Keratinocyte (primary cell): ENCODE measurements at regions not wholly inside any gene's neighbourhood (a gene's known extent, or its start where the extent isn't known, plus 50 kb on each side); places are given as distances from the start of the nearest gene placed in this dataset.
"Not testable (repeated sequence)": the region's sequence is repeated elsewhere in the genome, so short reads cannot be mapped to it uniquely, and the experiment has no call there.

Source experiments
- EZH2 ChIP-seq: IDR thresholded peaks from one replicate; pipeline ENCODE4 v1.6.1; 2012; ENCODE audit warnings: inconsistent platforms, mild to moderate bottlenecking, low read length, moderate library complexity
- TF ChIP-seq, protein P1 (sequence below), 3 experiments: IDR thresholded peaks in 1 of 3; conservative IDR thresholded peaks in 1 of 3; optimal IDR thresholded peaks in 1 of 3; 2 replicates in 2 of 3; 3 replicates in 1 of 3; pipeline versions ENCODE3 to v1.5.1; 2011; ENCODE audit warnings: low read length in 3 of 3, mild to moderate bottlenecking in 3 of 3, moderate library complexity in 2 of 3, control low read depth in 1 of 3, inconsistent platforms in 1 of 3; ENCODE audit not compliant: insufficient read depth in 2 of 3; ENCODE audit errors: extremely low read depth in 1 of 3

DNA sequence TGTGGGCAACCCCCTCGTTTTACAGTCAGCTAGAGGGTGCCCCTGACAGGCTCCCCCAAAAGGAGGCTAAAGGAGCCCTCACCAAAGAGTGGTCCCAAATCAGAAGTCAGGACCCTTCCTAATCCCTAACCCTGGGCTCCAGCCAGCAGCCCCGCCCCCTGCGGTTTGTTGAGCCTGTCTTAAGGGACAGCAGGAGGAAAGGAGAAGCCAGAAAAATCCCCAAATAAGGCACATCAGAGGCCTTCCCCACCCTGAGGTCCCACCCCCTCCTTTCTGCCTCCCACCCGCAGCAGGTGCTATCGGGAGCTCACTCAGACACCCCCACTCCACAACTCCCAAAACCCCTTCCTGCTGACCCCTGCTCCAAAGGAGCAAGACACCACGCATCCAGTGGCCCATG, 127.2 kb downstream of the TNFRSF13B start:
- TF ChIP-seq, protein P1, sequence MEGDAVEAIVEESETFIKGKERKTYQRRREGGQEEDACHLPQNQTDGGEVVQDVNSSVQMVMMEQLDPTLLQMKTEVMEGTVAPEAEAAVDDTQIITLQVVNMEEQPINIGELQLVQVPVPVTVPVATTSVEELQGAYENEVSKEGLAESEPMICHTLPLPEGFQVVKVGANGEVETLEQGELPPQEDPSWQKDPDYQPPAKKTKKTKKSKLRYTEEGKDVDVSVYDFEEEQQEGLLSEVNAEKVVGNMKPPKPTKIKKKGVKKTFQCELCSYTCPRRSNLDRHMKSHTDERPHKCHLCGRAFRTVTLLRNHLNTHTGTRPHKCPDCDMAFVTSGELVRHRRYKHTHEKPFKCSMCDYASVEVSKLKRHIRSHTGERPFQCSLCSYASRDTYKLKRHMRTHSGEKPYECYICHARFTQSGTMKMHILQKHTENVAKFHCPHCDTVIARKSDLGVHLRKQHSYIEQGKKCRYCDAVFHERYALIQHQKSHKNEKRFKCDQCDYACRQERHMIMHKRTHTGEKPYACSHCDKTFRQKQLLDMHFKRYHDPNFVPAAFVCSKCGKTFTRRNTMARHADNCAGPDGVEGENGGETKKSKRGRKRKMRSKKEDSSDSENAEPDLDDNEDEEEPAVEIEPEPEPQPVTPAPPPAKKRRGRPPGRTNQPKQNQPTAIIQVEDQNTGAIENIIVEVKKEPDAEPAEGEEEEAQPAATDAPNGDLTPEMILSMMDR (optimal IDR thresholded peaks at IDR 0.05 in 1 of 3, IDR thresholded peaks at IDR 0.05 in 1 of 3, conservative IDR thresholded peaks at IDR 0.05 in 1 of 3; ENCODE audit: extremely low read depth in 1 of 3, insufficient read depth in 2 of 3, low read length in 3 of 3): not testable (repeated sequence)
- not testable (repeated sequence) for TF ChIP-seq EZH2
